Neural cell (in vitro differentiated cells): ENCODE measurements at regions not wholly inside any gene's neighbourhood (a gene's known extent, or its start where the extent isn't known, plus 50 kb on each side); places are given as distances from the start of the nearest gene placed in this dataset.

ENCODE experiments used
- H2AFZ ChIP-seq: fragments of 200-600, 300-800 bp; sonication (generic), shearing (Covaris generic); 2 replicates; pipeline ENCODE4 v1.6.0; 2014; ENCODE audit warnings: low read depth, mild to moderate bottlenecking, antibody characterized with exemption, low read length, moderate library complexity
- H3F3A ChIP-seq: fragments of 200-600 bp; shearing (Covaris generic); 2 replicates; pipeline ENCODE4 v1.6.1; 2016; ENCODE audit warnings: mild to moderate bottlenecking, moderate library complexity, mixed read lengths, antibody characterized with exemption, low read length; ENCODE audit not compliant: insufficient read depth, poor library complexity, severe bottlenecking
- H3K27ac ChIP-seq: fragments of 200-600, 300-800 bp; sonication (generic), shearing (Covaris generic); 2 replicates; pipeline ENCODE4 v1.5.1; 2014; ENCODE audit warnings: mild to moderate bottlenecking, low read length, moderate library complexity
- H3K27me3 ChIP-seq: fragments of 300-800, 200-600 bp; sonication (generic), shearing (Covaris generic); 2 replicates; pipeline ENCODE4 v1.6.0; 2014; ENCODE audit warnings: mild to moderate bottlenecking, low read depth, low read length, moderate library complexity; ENCODE audit not compliant: insufficient read depth
- H3K36me3 ChIP-seq: fragments of 300-800, 200-600 bp; sonication (generic), shearing (Covaris generic); 2 replicates; pipeline ENCODE4 v1.5.1; 2014; ENCODE audit warnings: mild to moderate bottlenecking, antibody characterized with exemption, low read length, moderate library complexity; ENCODE audit not compliant: insufficient read depth
- H3K4me2 ChIP-seq: fragments of 300-800, 200-600 bp; sonication (generic), shearing (Covaris generic); 2 replicates; pipeline ENCODE4 v1.6.0; 2014; ENCODE audit warnings: mild to moderate bottlenecking, low read length
- H3K4me3 ChIP-seq: fragments of 300-800, 200-600 bp; sonication (generic), shearing (Covaris generic); 2 replicates; pipeline ENCODE4 v1.5.1; 2014; ENCODE audit warnings: mild to moderate bottlenecking, low read length, moderate library complexity
- H3K79me2 ChIP-seq: fragments of 200-600 bp; shearing (Covaris generic); replicated peaks from 2 replicates; pipeline ENCODE4 v1.6.0; 2014; ENCODE audit warnings: mild to moderate bottlenecking, low read length, moderate library complexity; ENCODE audit not compliant: insufficient read depth
- H3K9ac ChIP-seq: fragments of 300-800, 200-600 bp; sonication (generic), shearing (Covaris generic); 2 replicates; pipeline ENCODE4 v1.6.1; 2016; ENCODE audit warnings: mild to moderate bottlenecking, low read length, mixed read lengths
- H3K9me2 ChIP-seq: fragments of 200-600 bp; shearing (Covaris generic); 2 replicates; pipeline ENCODE4 v1.6.1; 2016; ENCODE audit warnings: mild to moderate bottlenecking, low read length, mixed read lengths; ENCODE audit not compliant: insufficient read depth
- H3K9me3 ChIP-seq: fragments of 200-600, 300-800 bp; sonication (generic), shearing (Covaris generic); 2 replicates; pipeline ENCODE4 v1.6.1; 2016; ENCODE audit warnings: mild to moderate bottlenecking, mixed run types, low read length, moderate library complexity, mixed read lengths
- H4K20me1 ChIP-seq: fragments of 200-600 bp; shearing (Covaris generic); 2 replicates; pipeline ENCODE4 v1.6.1; 2016; ENCODE audit warnings: mild to moderate bottlenecking, mixed run types; ENCODE audit not compliant: insufficient read depth
- CTCF ChIP-seq: fragments of 450-650 bp; IDR thresholded peaks from 2 replicates; pipeline ENCODE4 v1.5.1; 2014; ENCODE audit warnings: antibody characterized with exemption, mild to moderate bottlenecking, moderate library complexity; ENCODE audit not compliant: poor library complexity, severe bottlenecking
- EP300 ChIP-seq: fragments of 450-650 bp; conservative IDR thresholded peaks from 2 replicates; pipeline ENCODE4 v1.6.1; 2014; ENCODE audit warnings: antibody characterized with exemption, mild to moderate bottlenecking, moderate library complexity; ENCODE audit not compliant: poor library complexity, severe bottlenecking
- EZH2 ChIP-seq: fragments of 200-600, 300-800 bp; shearing (Covaris generic), sonication (generic); IDR thresholded peaks from 2 replicates; pipeline ENCODE4 v1.6.1; 2014; ENCODE audit warnings: antibody characterized with exemption, low read length, borderline replicate concordance, mild to moderate bottlenecking; ENCODE audit not compliant: insufficient read depth, poor library complexity, severe bottlenecking
- MXI1 ChIP-seq: fragments of 450-650 bp; conservative IDR thresholded peaks from 2 replicates; pipeline ENCODE4 v1.6.1; 2014; ENCODE audit warnings: antibody characterized with exemption, mild to moderate bottlenecking; ENCODE audit not compliant: poor library complexity, severe bottlenecking
- POLR2AphosphoS5 ChIP-seq: IDR thresholded peaks from 2 replicates; pipeline ENCODE4 v1.6.1; 2012
- RAD21 ChIP-seq: fragments of 450-650 bp; conservative IDR thresholded peaks from 2 replicates; pipeline ENCODE4 v1.6.1; 2014; ENCODE audit warnings: antibody characterized with exemption, mild to moderate bottlenecking, moderate library complexity
- SMC3 ChIP-seq: fragments of 450-650 bp; conservative IDR thresholded peaks from 2 replicates; pipeline ENCODE4 v1.6.1; 2014; ENCODE audit warnings: antibody characterized with exemption, mild to moderate bottlenecking, moderate library complexity; ENCODE audit not compliant: poor library complexity
- TAF1 ChIP-seq: IDR thresholded peaks from 2 replicates; pipeline ENCODE4 v1.6.1; 2012; ENCODE audit warnings: low read depth
- TF ChIP-seq, protein P1 (sequence below): IDR thresholded peaks from 2 replicates; pipeline ENCODE4 v1.6.1; 2012; ENCODE audit warnings: borderline replicate concordance

DNA sequence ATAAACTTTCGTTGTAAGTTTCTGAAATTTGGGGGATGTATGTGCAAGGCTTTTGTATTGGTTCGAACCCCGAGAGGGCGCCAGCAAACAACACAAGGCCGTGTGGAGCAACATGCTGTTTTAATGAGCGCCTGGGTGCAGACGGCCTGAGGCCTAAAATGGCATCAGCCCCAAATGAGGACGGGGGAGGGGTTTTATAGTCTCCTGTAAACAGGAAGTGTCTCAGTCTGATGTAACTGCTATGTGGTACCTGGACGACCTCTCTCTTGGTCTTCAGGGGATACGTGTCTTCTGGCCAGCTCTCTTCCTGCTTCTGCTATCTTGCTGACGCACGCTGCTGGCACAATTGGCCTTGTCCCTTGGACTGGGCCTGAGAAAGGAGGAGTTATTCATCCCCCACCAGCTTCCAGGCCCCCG is 1348.0 kb downstream of the ADGRL3 start:
- no peak overlapping the region for H2AFZ ChIP-seq
- H3K9ac ChIP-seq: no peak overlapping the region
- H3K79me2 ChIP-seq: no peaks in the 10 kb centered on the region
- TF ChIP-seq CTCF: no peak
- TF ChIP-seq TAF1: no peak
- TF ChIP-seq RAD21: no peak
- TF ChIP-seq, protein P1, sequence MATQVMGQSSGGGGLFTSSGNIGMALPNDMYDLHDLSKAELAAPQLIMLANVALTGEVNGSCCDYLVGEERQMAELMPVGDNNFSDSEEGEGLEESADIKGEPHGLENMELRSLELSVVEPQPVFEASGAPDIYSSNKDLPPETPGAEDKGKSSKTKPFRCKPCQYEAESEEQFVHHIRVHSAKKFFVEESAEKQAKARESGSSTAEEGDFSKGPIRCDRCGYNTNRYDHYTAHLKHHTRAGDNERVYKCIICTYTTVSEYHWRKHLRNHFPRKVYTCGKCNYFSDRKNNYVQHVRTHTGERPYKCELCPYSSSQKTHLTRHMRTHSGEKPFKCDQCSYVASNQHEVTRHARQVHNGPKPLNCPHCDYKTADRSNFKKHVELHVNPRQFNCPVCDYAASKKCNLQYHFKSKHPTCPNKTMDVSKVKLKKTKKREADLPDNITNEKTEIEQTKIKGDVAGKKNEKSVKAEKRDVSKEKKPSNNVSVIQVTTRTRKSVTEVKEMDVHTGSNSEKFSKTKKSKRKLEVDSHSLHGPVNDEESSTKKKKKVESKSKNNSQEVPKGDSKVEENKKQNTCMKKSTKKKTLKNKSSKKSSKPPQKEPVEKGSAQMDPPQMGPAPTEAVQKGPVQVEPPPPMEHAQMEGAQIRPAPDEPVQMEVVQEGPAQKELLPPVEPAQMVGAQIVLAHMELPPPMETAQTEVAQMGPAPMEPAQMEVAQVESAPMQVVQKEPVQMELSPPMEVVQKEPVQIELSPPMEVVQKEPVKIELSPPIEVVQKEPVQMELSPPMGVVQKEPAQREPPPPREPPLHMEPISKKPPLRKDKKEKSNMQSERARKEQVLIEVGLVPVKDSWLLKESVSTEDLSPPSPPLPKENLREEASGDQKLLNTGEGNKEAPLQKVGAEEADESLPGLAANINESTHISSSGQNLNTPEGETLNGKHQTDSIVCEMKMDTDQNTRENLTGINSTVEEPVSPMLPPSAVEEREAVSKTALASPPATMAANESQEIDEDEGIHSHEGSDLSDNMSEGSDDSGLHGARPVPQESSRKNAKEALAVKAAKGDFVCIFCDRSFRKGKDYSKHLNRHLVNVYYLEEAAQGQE: no peak
- TF ChIP-seq MXI1: no peak
- TF ChIP-seq EP300: no peak
- no peak for TF ChIP-seq SMC3
- no peak for TF ChIP-seq EZH2
- no peak for TF ChIP-seq POLR2AphosphoS5
- H4K20me1 ChIP-seq: no peaks in the 10 kb centered on the region
- H3K4me3 ChIP-seq: no peak overlapping the region
- H3F3A ChIP-seq: no peaks in the 10 kb centered on the region
- H3K27ac ChIP-seq: no peak overlapping the region
- no peaks in the 10 kb centered on the region for H3K9me2 ChIP-seq
- no peaks in the 10 kb centered on the region for H3K27me3 ChIP-seq
- H3K4me2 ChIP-seq: no peak overlapping the region
- no peaks in the 10 kb centered on the region for H3K9me3 ChIP-seq
- H3K36me3 ChIP-seq: no peaks in the 10 kb centered on the region

DNA sequence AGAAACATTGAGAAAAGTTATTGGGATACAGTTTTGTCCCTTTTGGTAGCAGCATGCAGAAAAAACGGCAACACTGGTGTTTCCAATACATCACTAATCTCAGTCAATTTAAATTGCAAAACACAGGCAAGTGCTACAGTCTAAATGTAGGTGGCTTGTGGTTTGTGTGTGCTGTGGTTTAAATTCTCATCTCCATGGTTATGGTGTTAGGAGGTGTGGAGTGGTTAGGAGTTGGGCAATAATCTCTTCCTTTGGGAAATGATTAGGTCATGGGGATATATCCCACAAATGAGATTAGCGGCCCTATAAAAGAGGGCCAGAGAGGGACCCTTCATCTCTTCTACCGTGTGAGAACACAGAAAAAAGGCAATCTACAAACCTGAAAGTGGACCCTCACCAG is 1344.3 kb downstream of the ADGRL3 start:
- Histone ChIP-seq H3K9me2 (no peaks in the 10 kb centered on the region), H3K27me3 (no peaks in the 10 kb centered on the region), H3K4me3 (no peak overlapping the region), H3F3A (no peaks in the 10 kb centered on the region), H3K9me3 (no peaks in the 10 kb centered on the region), H3K4me2 (no peak overlapping the region), H3K9ac (no peak overlapping the region), H2AFZ (no peak overlapping the region), H3K36me3 (no peaks in the 10 kb centered on the region), H4K20me1 (no peaks in the 10 kb centered on the region), H3K79me2 (no peaks in the 10 kb centered on the region), H3K27ac (no peak overlapping the region)
- TF ChIP-seq TAF1: no peak
- TF ChIP-seq CTCF: no peak
- no peak for TF ChIP-seq POLR2AphosphoS5
- TF ChIP-seq MXI1: no peak
